Activated CD4-positive, alpha-beta memory T cell treated with anti-CD3 and anti-CD28 coated beads, Interleukin-2, amount 10 ng/mL, durations not matched to agents 7 days and 5 days (primary cell): ENCODE measurements at regions not wholly inside any gene's neighbourhood (a gene's known extent, or its start where the extent isn't known, plus 50 kb on each side); places are given as distances from the start of the nearest gene placed in this dataset.

ENCODE experiments used
- CTCF ChIA-PET: fragments of 350-600 bp; sonication (Branson Sonifier 250); formaldehyde crosslinking; loops from one replicate; lab custom pipeline; 2021; ENCODE audit warnings: antibody characterized with exemption, inconsistent platforms; lab: Charles Lee
- POLR2A ChIA-PET: fragments of 350-600 bp; sonication (Branson Sonifier 250); formaldehyde crosslinking; loops from one replicate; lab custom pipeline; 2021; ENCODE audit warnings: antibody characterized with exemption; lab: Charles Lee
- DNase-seq: peaks from one replicate; pipeline ENCODE4 v3.0.0-alpha.2; 2020
- H3K27ac Mint-ChIP-seq: one replicate; pipeline ENCODE4 v1.8.0; 2021; ENCODE audit warnings: mild to moderate bottlenecking, mixed read lengths
- H3K27me3 Mint-ChIP-seq: one replicate; pipeline ENCODE4 v1.8.0; 2021; ENCODE audit warnings: mixed read lengths
- H3K36me3 Mint-ChIP-seq: one replicate; pipeline ENCODE4 v1.8.0; 2021; ENCODE audit warnings: low read depth, mixed read lengths
- H3K4me1 Mint-ChIP-seq: one replicate; pipeline ENCODE4 v1.8.0; 2021; ENCODE audit warnings: mixed read lengths
- H3K4me3 Mint-ChIP-seq: one replicate; pipeline ENCODE4 v1.8.0; 2021; ENCODE audit warnings: mild to moderate bottlenecking, mixed read lengths
- H3K9me3 Mint-ChIP-seq: one replicate; pipeline ENCODE4 v1.8.0; 2021; ENCODE audit warnings: mixed read lengths

GRCh38 chr15:95944661-95945255 is 385.7 kb upstream of the NR2F2 start:
- POLR2A ChIA-PET = no interaction called here
- Mint-ChIP-seq H3K27ac (no peak overlapping the region), H3K4me3 (no peak overlapping the region), H3K27me3 (no peaks in the 10 kb centered on the region), H3K36me3 (no peaks in the 10 kb centered on the region), H3K9me3 (no peaks in the 10 kb centered on the region), H3K4me1 (no peaks in the 10 kb centered on the region)
- no peak for DNase-seq
- CTCF ChIA-PET = no interaction called here

DNA sequence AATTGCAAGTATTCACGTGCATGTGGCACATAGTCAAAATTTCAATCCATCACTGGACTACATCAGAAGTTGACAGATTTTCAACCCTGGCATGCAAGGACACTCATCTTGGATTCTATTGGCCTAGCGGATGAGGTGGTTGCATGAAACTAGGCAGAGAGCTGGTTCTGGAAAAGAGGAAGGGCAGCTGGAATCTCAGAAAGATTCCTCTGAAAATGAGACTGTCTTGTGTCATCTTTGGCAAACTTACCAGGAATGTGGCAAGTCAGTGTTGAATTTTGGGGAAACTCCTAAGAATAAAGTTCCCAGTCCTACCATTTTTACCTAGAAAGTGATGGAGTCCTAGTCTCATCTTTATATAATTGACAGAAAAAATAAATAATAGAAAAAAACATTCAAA is 384.3 kb upstream of the NR2F2 start:
- H3K27ac Mint-ChIP-seq = no peak overlapping the region
- no peaks in the 10 kb centered on the region for H3K4me1 Mint-ChIP-seq
- CTCF ChIA-PET = no interaction called here
- H3K4me3 Mint-ChIP-seq = no peak overlapping the region
- no peaks in the 10 kb centered on the region for H3K27me3 Mint-ChIP-seq
- POLR2A ChIA-PET = no interaction called here
- H3K9me3 Mint-ChIP-seq = no peaks in the 10 kb centered on the region
- no peak for DNase-seq
- no peaks in the 10 kb centered on the region for H3K36me3 Mint-ChIP-seq

- Mint-ChIP-seq H3K27ac (no peak overlapping the region), H3K36me3 (no peaks in the 10 kb centered on the region), H3K4me1 (no peaks in the 10 kb centered on the region), H3K4me3 (no peak overlapping the region), H3K27me3 (no peaks in the 10 kb centered on the region), H3K9me3 (no peaks in the 10 kb centered on the region)
- ChIA-PET POLR2A (no interaction called here), CTCF (no interaction called here)
- DNase-seq = no peak
These were observed 383.6 kb upstream of the NR2F2 start for GRCh38 chr15:95946926-95947325.

DNA sequence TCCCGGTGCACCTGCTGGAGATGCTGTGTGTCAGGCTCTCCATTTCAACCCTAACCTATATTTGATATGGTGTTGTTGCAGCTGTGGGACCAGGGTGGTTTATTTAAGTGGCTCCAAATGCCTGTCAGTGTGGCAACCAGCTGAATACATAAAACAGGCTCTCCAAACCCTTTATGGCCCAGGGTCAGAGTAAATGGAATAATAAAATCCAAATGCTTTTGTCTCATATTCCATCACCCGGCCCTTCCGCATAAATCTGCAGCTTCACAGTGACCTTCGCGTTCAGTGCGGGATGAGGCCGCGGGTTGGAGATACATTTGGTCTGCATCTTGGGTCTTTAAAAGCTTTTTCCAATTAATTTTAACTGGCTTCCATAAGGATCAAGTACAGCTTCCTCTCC is 382.1 kb upstream of the NR2F2 start:
- Mint-ChIP-seq H3K4me3 (no peak overlapping the region), H3K27ac (no peak overlapping the region), H3K27me3 (no peaks in the 10 kb centered on the region), H3K4me1 (no peaks in the 10 kb centered on the region), H3K9me3 (peaks cover 3% of the 10 kb centered on the region), H3K36me3 (no peaks in the 10 kb centered on the region)
- DNase-seq = no peak
- ChIA-PET POLR2A (no interaction called here), CTCF (no interaction called here)

- no peak overlapping the region for H3K4me3 Mint-ChIP-seq
- CTCF ChIA-PET = no interaction called here
- H3K27ac Mint-ChIP-seq = no peak overlapping the region
- POLR2A ChIA-PET = interaction anchor here (0.6 kb wide), 1 partner anchor 8 kb away, joined by 3 read pairs; no protein-coding TSS in a partner anchor
- no peaks in the 10 kb centered on the region for H3K4me1 Mint-ChIP-seq
- no peak for DNase-seq
- H3K27me3 Mint-ChIP-seq = no peaks in the 10 kb centered on the region
- peaks cover 14% of the 10 kb centered on the region for H3K9me3 Mint-ChIP-seq
- no peaks in the 10 kb centered on the region for H3K36me3 Mint-ChIP-seq
These were observed 377.5 kb upstream of the NR2F2 start for GRCh38 chr15:95953032-95953431.

DNA sequence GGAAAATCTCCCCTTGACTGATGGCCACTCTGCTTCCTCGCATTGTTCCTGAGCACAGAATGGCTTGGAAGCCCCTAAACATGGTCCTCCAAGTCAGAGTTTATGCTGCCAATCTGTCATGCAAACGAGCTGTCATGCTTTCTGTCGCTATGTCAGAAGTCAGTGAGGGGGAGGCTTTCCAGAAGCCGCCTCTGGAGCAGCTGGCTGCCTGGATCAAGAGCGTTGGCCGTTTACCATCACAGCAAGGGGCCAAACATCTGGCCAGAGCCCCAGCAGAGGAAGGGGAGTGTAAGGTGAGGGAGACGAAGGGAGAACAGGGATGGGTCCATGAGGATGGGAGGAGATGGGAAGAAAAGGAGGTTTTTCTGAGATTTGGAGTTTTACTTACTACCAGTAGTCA is 372.6 kb upstream of the NR2F2 start:
- no peak overlapping the region for H3K4me3 Mint-ChIP-seq
- no peak overlapping the region for H3K27ac Mint-ChIP-seq
- no peaks in the 10 kb centered on the region for H3K27me3 Mint-ChIP-seq
- H3K4me1 Mint-ChIP-seq = no peaks in the 10 kb centered on the region
- no peak for DNase-seq
- CTCF ChIA-PET = no interaction called here
- H3K36me3 Mint-ChIP-seq = no peaks in the 10 kb centered on the region
- H3K9me3 Mint-ChIP-seq = peaks cover 21% of the 10 kb centered on the region
- POLR2A ChIA-PET = no interaction called here

DNA sequence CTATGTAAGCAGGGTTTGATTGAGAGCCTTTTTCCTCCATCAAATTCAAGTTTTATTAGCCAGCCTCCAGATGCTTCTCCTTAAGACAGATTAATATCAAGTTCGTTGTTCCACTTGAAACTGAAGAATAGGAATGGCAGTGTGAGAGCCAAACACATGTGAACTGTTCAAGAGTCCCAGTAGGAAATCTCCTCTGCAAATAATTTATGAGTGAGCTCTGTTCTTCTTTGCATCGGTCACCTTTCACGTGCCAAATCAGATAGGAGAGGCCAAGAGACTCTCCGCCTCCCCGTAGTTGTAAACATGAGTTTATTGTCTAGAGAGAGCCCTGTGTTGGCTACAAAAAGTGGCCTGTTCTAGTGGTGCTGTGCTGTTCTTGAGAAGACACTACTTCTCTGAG is 372.1 kb upstream of the NR2F2 start:
- Mint-ChIP-seq H3K36me3 (no peaks in the 10 kb centered on the region), H3K9me3 (peaks cover 21% of the 10 kb centered on the region), H3K4me1 (no peaks in the 10 kb centered on the region), H3K27me3 (no peaks in the 10 kb centered on the region), H3K4me3 (no peak overlapping the region), H3K27ac (no peak overlapping the region)
- no peak for DNase-seq
- ChIA-PET POLR2A (no interaction called here), CTCF (no interaction called here)

- Mint-ChIP-seq H3K4me1 (no peaks in the 10 kb centered on the region), H3K9me3 (peaks cover 8% of the 10 kb centered on the region), H3K27ac (no peak overlapping the region), H3K4me3 (no peak overlapping the region), H3K36me3 (no peaks in the 10 kb centered on the region), H3K27me3 (no peaks in the 10 kb centered on the region)
- CTCF ChIA-PET = no interaction called here
- POLR2A ChIA-PET = no interaction called here
- DNase-seq = no peak
These were observed 361.6 kb upstream of the NR2F2 start for GRCh38 chr15:95968856-95969255.

- no peak for DNase-seq
- H3K27me3 Mint-ChIP-seq = no peaks in the 10 kb centered on the region
These were observed 360.2 kb upstream of the NR2F2 start for GRCh38 chr15:95970326-95970725.

DNA sequence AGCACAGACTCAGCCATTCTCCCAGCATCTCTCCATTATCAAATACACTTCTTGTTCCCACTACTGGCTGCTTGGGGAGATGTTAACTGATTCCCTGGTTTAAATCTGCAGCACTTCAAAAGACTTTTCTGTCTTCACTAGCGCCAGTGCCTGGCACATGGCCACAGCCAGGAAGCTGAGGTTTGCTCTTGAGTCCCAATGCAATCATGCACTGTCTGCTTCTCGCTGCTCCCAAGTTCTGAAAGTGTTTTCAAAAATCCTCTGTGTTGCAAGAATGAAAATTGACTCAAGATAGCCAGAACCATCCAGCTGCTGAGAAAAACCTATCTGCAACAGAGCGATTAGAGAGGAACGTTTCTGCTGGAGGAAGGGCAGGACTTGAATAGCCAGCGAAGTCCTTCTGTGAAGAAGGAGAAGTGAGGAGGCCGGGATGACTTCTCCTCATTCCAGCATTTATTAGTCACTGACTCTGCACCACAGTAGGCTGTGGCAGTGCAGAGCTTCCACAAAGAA is 358.4 kb upstream of the NR2F2 start:
- ChIA-PET POLR2A (no interaction called here), CTCF (no interaction called here)
- Mint-ChIP-seq H3K27me3 (no peaks in the 10 kb centered on the region), H3K4me3 (no peak overlapping the region), H3K4me1 (no peaks in the 10 kb centered on the region), H3K27ac (no peak overlapping the region), H3K9me3 (peaks cover 4% of the 10 kb centered on the region), H3K36me3 (no peaks in the 10 kb centered on the region)
- DNase-seq = no peak

More at GRCh38 chr15:95970326-95970725, 360.2 kb upstream of the NR2F2 start:
- Mint-ChIP-seq H3K27ac (no peak overlapping the region), H3K36me3 (no peaks in the 10 kb centered on the region), H3K4me1 (no peaks in the 10 kb centered on the region), H3K9me3 (peaks cover 8% of the 10 kb centered on the region), H3K4me3 (no peak overlapping the region)
- ChIA-PET CTCF (no interaction called here), POLR2A (no interaction called here)

DNA sequence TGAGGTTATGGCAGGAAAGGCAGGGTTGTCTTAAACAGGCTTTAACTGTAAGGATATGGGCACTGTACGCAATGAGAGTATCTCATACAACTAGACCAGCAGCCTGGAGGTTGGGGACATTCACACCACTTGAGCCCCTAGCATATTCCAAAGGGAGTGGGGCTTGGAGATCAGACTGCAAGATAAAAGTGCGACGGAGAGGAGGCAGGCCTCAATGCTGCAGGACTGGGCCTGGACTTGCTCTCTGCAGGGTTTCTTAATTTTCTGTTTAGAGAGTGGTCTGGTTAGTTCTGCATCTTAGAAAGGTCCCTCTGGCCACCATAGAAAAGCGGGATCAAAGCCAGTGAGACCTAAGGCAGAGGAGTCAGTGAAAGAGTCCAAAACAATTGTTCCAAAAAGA is 357.7 kb upstream of the NR2F2 start:
- CTCF ChIA-PET = no interaction called here
- H3K27ac Mint-ChIP-seq = no peak overlapping the region
- no peaks in the 10 kb centered on the region for H3K4me1 Mint-ChIP-seq
- DNase-seq = no peak
- no peak overlapping the region for H3K4me3 Mint-ChIP-seq
- H3K9me3 Mint-ChIP-seq = peaks cover 4% of the 10 kb centered on the region
- H3K36me3 Mint-ChIP-seq = no peaks in the 10 kb centered on the region
- H3K27me3 Mint-ChIP-seq = no peaks in the 10 kb centered on the region
- POLR2A ChIA-PET = no interaction called here

- no peak overlapping the region for H3K4me3 Mint-ChIP-seq
- H3K27me3 Mint-ChIP-seq = no peaks in the 10 kb centered on the region
- no peak for DNase-seq
- H3K27ac Mint-ChIP-seq = no peak overlapping the region
- POLR2A ChIA-PET = no interaction called here
- no peaks in the 10 kb centered on the region for H3K36me3 Mint-ChIP-seq
- CTCF ChIA-PET = no interaction called here
- peaks cover 4% of the 10 kb centered on the region for H3K9me3 Mint-ChIP-seq
- H3K4me1 Mint-ChIP-seq = no peaks in the 10 kb centered on the region
These were observed 356.8 kb upstream of the NR2F2 start for GRCh38 chr15:95973566-95974256.

DNA sequence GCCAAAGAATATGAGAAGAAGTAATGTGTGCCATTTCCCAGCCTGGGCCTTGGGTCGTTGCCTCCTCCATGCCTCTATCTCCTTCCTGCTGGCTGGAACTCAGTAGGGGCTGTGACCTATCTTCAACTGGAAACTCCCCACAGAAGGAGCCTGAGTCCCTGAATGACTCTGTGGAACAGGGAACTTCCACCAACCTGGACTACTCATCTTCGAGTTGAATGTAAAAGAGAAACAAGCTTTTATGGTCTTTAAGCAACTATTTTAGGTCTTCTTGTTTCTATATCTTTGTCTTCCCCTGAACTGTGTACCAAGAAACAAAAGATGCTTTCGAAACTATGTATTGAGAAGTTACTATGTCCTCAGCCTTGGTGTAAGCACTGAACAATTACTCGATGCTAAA is 355.3 kb upstream of the NR2F2 start:
- Mint-ChIP-seq H3K27me3 (no peaks in the 10 kb centered on the region), H3K4me1 (no peaks in the 10 kb centered on the region), H3K36me3 (no peaks in the 10 kb centered on the region), H3K4me3 (no peak overlapping the region), H3K9me3 (peaks cover 4% of the 10 kb centered on the region), H3K27ac (no peak overlapping the region)
- DNase-seq = no peak
- ChIA-PET POLR2A (no interaction called here), CTCF (no interaction called here)

DNA sequence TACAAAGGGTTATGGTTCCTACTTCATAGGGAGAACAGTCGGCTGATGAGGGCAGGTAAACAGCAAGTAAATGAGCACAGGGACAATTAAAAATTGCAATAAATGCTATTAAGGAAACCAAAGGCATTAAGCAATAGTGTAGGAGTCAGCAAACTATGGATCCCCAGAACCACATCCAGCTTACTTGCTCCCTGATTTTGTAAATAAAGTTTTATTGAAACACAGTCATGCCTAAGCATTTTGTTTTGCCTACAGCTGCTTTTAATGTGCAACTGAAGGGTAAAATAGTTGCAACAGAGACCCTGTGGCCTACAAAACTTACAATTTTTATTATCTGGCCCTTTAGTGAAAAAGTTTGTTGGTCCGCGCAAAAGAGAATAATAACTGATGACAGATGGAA is 351.2 kb upstream of the NR2F2 start:
- Mint-ChIP-seq H3K27ac (no peak overlapping the region), H3K27me3 (no peaks in the 10 kb centered on the region), H3K4me1 (no peaks in the 10 kb centered on the region), H3K36me3 (no peaks in the 10 kb centered on the region), H3K4me3 (no peak overlapping the region), H3K9me3 (peaks cover 2% of the 10 kb centered on the region)
- POLR2A ChIA-PET = no interaction called here
- no peak for DNase-seq
- CTCF ChIA-PET = no interaction called here
